DND-41 (cell line): ENCODE measurements at regions not wholly inside any gene's neighbourhood (a gene's known extent, or its start where the extent isn't known, plus 50 kb on each side); places are given as distances from the start of the nearest gene placed in this dataset.

Experiments
- CTCF ChIP-seq: IDR thresholded peaks from 2 replicates; pipeline ENCODE4 v1.5.1; 2012; ENCODE audit warnings: borderline replicate concordance, low read length, moderate library complexity, mild to moderate bottlenecking; ENCODE audit not compliant: poor library complexity, severe bottlenecking; ENCODE audit errors: extremely low read depth
- EZH2 ChIP-seq: IDR thresholded peaks from 3 replicates; pipeline ENCODE4 v1.6.1; 2012; ENCODE audit warnings: borderline replicate concordance, low read depth, mild to moderate bottlenecking, moderate library complexity, low read length, inconsistent platforms; ENCODE audit not compliant: severe bottlenecking

DNA sequence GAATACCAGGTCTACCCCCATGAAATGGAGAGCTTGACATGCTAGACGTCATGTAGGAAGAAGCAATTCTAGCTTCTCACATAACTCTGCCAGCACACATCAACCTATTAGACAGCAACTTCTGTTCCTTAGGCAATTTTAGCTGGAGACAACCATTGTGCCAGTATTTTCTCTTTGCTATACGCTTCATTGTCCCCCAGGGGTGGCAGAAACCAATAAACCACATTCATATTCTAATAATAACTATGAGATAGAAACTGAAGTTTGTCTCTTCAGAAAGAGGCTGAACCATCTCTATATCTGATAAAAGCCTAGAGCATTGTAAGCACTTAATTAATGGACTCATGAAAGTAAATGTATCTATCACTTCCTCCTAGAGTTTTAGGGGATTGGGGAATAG, 278.6 kb downstream of the FOXG1 start:
- TF ChIP-seq EZH2: no peak
- TF ChIP-seq CTCF: no peak
